OCI-LY7 (cell line): ENCODE measurements at regions not wholly inside any gene's neighbourhood (a gene's known extent, or its start where the extent isn't known, plus 50 kb on each side); places are given as distances from the start of the nearest gene placed in this dataset.

Experiments used
- BruUV-seq: library from RNA; stranded (reverse); fragments of 400-500 nt; replicated peaks from 2 replicates; lab custom pipeline; 2021; lab: Mats Ljungman, UMichigan
- CTCF ChIA-PET: fragments of 300-600 bp; sonication (Branson Sonifier 250); formaldehyde crosslinking; loops from one replicate; lab custom pipeline; 2022; ENCODE audit warnings: antibody characterized with exemption; ENCODE audit not compliant: unreplicated experiment; lab: Charles Lee
- POLR2A ChIA-PET: fragments of 300-600 bp; sonication (Branson Sonifier 250); formaldehyde crosslinking; loops from one replicate; lab custom pipeline; 2022; ENCODE audit warnings: antibody characterized with exemption; lab: Charles Lee
- DNase-seq: peaks from one replicate; pipeline ENCODE4 v3.0.0-alpha.2; 2015; ENCODE audit warnings: low spot score
- H2AFZ ChIP-seq: fragments of 200-600 bp; sonication (generic), shearing (Covaris generic); 2 replicates; pipeline ENCODE4 v1.6.1; 2014; ENCODE audit warnings: mild to moderate bottlenecking, antibody characterized with exemption, low read length, moderate library complexity
- H3K27ac ChIP-seq: fragments of 200-600 bp; sonication (generic); 2 replicates; pipeline ENCODE4 v1.5.1; 2014; ENCODE audit warnings: mixed run types, low read depth, mild to moderate bottlenecking, moderate library complexity, low read length, inconsistent platforms; ENCODE audit not compliant: poor library complexity, severe bottlenecking
- H3K36me3 ChIP-seq: fragments of 200-600 bp; sonication (generic); 2 replicates; pipeline ENCODE4 v1.6.1; 2014; ENCODE audit warnings: mild to moderate bottlenecking, antibody characterized with exemption, low read length, moderate library complexity, mixed read lengths; ENCODE audit not compliant: insufficient read depth
- H3K4me1 ChIP-seq: fragments of 200-600 bp; sonication (generic); 2 replicates; pipeline ENCODE4 v1.5.1; 2014; ENCODE audit warnings: mild to moderate bottlenecking, low read length; ENCODE audit not compliant: insufficient read depth, poor library complexity, severe bottlenecking
- H3K4me2 ChIP-seq: fragments of 200-600 bp; sonication (generic); 2 replicates; pipeline ENCODE4 v1.6.1; 2014; ENCODE audit warnings: mild to moderate bottlenecking, low read length
- H3K4me3 ChIP-seq: fragments of 200-600 bp; sonication (generic); 2 replicates; pipeline ENCODE4 v1.5.1; 2014; ENCODE audit warnings: mild to moderate bottlenecking, low read depth, low read length; ENCODE audit not compliant: poor library complexity, severe bottlenecking
- H3K79me2 ChIP-seq: fragments of 200-600 bp; sonication (generic); 2 replicates; pipeline ENCODE4 v1.6.1; 2016; ENCODE audit warnings: low read depth, mild to moderate bottlenecking, low read length, moderate library complexity, mixed read lengths; ENCODE audit not compliant: insufficient read depth
- H3K9me2 ChIP-seq: fragments of 200-600 bp; sonication (generic); 2 replicates; pipeline ENCODE4 v1.6.1; 2016; ENCODE audit warnings: mild to moderate bottlenecking, low read length, mixed read lengths; ENCODE audit not compliant: insufficient read depth
- H3K9me3 ChIP-seq: fragments of 200-600 bp; sonication (generic); 2 replicates; pipeline ENCODE4 v1.6.1; 2014; ENCODE audit warnings: mild to moderate bottlenecking, mixed run types, low read length, mixed read lengths
- H4K20me1 ChIP-seq: fragments of 200-600 bp; sonication (generic); 2 replicates; pipeline ENCODE4 v1.6.1; 2014; ENCODE audit warnings: mild to moderate bottlenecking, antibody characterized with exemption, low read length, moderate library complexity, mixed read lengths; ENCODE audit not compliant: insufficient read depth
- EZH2phosphoT487 ChIP-seq: fragments of 200-600 bp; sonication (generic); IDR thresholded peaks from 2 replicates; pipeline ENCODE4 v1.6.1; 2018; ENCODE audit warnings: low read depth, borderline replicate concordance, mild to moderate bottlenecking, mixed run types, antibody characterized with exemption, low read length, moderate library complexity, mixed read lengths
- intact Hi-C: fragments of 100-400 bp; cut with micrococcal nuclease; formaldehyde crosslinking; loops from one replicate; pipeline ENCODE4 v1.10.0; 2022; ENCODE audit not compliant: unreplicated experiment
- TF ChIP-seq, protein P1 (sequence below): fragments of 200-600 bp; sonication (generic); conservative IDR thresholded peaks from 2 replicates; pipeline ENCODE4 v1.5.1; 2014; ENCODE audit warnings: mild to moderate bottlenecking, antibody characterized with exemption, low read length, moderate library complexity, mixed read lengths

DNA sequence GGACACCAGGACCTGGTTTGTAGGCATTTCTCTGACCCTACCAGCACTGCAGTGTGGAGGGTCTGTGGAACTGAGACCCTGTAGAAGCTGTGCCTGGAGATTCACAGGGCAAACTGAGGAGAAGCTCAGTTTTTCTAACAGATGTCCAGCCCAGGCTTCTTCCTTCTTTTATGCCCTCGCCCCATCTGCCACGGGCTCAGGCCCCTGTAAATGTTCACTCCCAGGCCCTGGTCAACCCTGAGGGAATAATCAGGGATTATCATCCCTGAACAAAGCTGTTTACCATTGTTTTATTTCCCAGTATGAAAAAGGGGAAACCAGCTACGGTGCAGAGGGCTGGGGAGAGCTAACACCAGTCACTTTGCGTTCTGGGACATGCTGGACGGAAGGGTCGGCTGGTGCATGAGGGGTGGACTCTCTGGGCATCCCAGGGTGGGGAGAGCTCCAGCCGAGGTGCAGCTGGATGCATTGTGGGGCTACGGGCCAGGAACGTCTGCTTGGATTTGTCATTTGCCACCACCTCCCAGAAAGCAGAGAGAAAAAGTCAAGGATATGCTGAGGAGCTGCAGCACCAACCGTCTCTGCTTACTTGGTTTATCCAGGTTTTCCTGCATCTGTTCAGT is 183.8 kb downstream of the TFCP2L1 start:
- Histone ChIP-seq H3K36me3 (no peaks in the 10 kb centered on the region), H3K9me2 (no peaks in the 10 kb centered on the region), H4K20me1 (no peaks in the 10 kb centered on the region), H3K4me1 (no peaks in the 10 kb centered on the region), H3K27ac (no peak overlapping the region), H3K9me3 (no peaks in the 10 kb centered on the region), H3K79me2 (no peaks in the 10 kb centered on the region), H2AFZ (no peak overlapping the region), H3K4me3 (no peak overlapping the region), H3K4me2 (no peak overlapping the region)
- intact Hi-C loops, result no loop called here
- no TSS peak for BruUV-seq
- DNase-seq, result no peak
- CTCF ChIA-PET, result no interaction called here
- POLR2A ChIA-PET, result interaction anchor here (0.6 to 1.8 kb wide), 3 partner anchors 10 to 16 kb away, joined by 3 to 6 read pairs (median 4); no protein-coding TSS in a partner anchor
- TF ChIP-seq, protein P1, sequence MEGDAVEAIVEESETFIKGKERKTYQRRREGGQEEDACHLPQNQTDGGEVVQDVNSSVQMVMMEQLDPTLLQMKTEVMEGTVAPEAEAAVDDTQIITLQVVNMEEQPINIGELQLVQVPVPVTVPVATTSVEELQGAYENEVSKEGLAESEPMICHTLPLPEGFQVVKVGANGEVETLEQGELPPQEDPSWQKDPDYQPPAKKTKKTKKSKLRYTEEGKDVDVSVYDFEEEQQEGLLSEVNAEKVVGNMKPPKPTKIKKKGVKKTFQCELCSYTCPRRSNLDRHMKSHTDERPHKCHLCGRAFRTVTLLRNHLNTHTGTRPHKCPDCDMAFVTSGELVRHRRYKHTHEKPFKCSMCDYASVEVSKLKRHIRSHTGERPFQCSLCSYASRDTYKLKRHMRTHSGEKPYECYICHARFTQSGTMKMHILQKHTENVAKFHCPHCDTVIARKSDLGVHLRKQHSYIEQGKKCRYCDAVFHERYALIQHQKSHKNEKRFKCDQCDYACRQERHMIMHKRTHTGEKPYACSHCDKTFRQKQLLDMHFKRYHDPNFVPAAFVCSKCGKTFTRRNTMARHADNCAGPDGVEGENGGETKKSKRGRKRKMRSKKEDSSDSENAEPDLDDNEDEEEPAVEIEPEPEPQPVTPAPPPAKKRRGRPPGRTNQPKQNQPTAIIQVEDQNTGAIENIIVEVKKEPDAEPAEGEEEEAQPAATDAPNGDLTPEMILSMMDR, result no peak
- no peak for TF ChIP-seq EZH2phosphoT487

DNA sequence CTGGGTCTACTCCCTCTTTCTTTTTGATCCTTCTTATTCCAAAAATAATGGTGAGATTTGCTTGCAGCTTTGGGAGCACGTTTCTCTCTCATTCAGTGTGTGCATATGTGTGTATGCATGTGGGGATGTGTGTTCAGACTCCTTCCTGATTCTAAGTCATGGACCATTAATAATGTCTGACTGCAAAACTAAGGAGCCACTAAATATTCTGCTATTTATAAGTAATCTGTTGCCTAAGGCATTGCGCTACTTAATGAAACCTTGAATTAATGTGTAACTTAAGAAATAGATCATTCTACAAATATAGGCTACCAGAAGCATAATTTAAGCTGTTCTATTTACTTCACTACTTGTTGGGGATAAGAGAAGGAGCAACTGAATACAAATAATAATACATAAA is 182.1 kb downstream of the TFCP2L1 start:
- Histone ChIP-seq H3K4me3 (no peak overlapping the region), H4K20me1 (no peaks in the 10 kb centered on the region), H3K27ac (no peak overlapping the region), H3K9me3 (no peaks in the 10 kb centered on the region), H3K4me1 (no peaks in the 10 kb centered on the region), H3K36me3 (no peaks in the 10 kb centered on the region), H3K9me2 (no peaks in the 10 kb centered on the region), H3K79me2 (no peaks in the 10 kb centered on the region), H2AFZ (no peak overlapping the region), H3K4me2 (no peak overlapping the region)
- CTCF ChIA-PET, result no interaction called here
- POLR2A ChIA-PET, result interaction anchor here (0.7 kb wide), 1 partner anchor 1257 kb away, joined by 3 read pairs; no protein-coding TSS in a partner anchor
- intact Hi-C loops, result no loop called here
- no TSS peak for BruUV-seq
- TF ChIP-seq EZH2phosphoT487, result no peak
- TF ChIP-seq, protein P1, result no peak
- no peak for DNase-seq

DNA sequence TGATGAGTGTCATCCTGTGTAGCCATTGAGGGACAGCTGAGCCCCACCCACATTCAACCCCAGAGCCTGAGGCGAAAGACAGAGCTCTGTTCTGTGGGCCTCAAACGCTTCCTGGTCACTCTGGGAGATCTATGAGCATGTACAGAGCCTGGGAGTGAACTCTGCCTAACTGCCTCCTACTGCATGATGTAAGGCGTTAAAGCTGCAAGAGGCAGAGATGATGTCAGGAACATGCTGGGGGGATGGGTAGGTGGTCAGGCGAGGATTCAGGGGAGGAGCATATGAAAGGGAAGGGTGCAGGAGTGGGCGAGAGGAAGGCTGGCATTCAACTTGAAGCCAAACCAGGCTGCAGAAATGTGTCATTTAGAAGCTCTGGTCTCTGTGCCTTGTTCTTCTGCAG is 181.0 kb downstream of the TFCP2L1 start:
- Histone ChIP-seq H2AFZ (no peak overlapping the region), H3K9me2 (no peaks in the 10 kb centered on the region), H3K79me2 (no peaks in the 10 kb centered on the region), H3K4me3 (no peak overlapping the region), H3K4me1 (no peaks in the 10 kb centered on the region), H3K27ac (no peak overlapping the region), H3K9me3 (no peaks in the 10 kb centered on the region), H4K20me1 (no peaks in the 10 kb centered on the region), H3K4me2 (no peak overlapping the region), H3K36me3 (no peaks in the 10 kb centered on the region)
- intact Hi-C loops, result no loop called here
- no TSS peak for BruUV-seq
- POLR2A ChIA-PET, result no interaction called here
- no peak for DNase-seq
- no peak for TF ChIP-seq EZH2phosphoT487
- TF ChIP-seq, protein P1, result no peak
- CTCF ChIA-PET, result no interaction called here
